ENCODE measurements at regions not wholly inside any gene's neighbourhood (a gene's known extent, or its start where the extent isn't known, plus 50 kb on each side); places are given as distances from the start of the nearest gene placed in this dataset.

GRCh38 chr6:145115638-145116037 is 619.7 kb downstream of the EPM2A start:
- TF ChIP-seq, protein P1, sequence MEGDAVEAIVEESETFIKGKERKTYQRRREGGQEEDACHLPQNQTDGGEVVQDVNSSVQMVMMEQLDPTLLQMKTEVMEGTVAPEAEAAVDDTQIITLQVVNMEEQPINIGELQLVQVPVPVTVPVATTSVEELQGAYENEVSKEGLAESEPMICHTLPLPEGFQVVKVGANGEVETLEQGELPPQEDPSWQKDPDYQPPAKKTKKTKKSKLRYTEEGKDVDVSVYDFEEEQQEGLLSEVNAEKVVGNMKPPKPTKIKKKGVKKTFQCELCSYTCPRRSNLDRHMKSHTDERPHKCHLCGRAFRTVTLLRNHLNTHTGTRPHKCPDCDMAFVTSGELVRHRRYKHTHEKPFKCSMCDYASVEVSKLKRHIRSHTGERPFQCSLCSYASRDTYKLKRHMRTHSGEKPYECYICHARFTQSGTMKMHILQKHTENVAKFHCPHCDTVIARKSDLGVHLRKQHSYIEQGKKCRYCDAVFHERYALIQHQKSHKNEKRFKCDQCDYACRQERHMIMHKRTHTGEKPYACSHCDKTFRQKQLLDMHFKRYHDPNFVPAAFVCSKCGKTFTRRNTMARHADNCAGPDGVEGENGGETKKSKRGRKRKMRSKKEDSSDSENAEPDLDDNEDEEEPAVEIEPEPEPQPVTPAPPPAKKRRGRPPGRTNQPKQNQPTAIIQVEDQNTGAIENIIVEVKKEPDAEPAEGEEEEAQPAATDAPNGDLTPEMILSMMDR (IDR thresholded peaks at IDR 0.05; ENCODE audit: low read length): no peak
- TF ChIP-seq EZH2 (IDR thresholded peaks at IDR 0.05; ENCODE audit: borderline replicate concordance, low read length): no peak
- Histone ChIP-seq H3K4me3 (ENCODE audit: low read depth, low read length, poor library complexity, severe bottlenecking) (no peak overlapping the region), H2AFZ (ENCODE audit: low read length) (no peak overlapping the region), H3K79me2 (ENCODE audit: insufficient read depth, low read length) (no peaks in the 10 kb centered on the region), H3K4me2 (ENCODE audit: low read length) (no peak overlapping the region), H3K36me3 (ENCODE audit: insufficient read depth, low read length) (no peaks in the 10 kb centered on the region), H3K4me1 (ENCODE audit: insufficient read depth, low read length, severe bottlenecking) (no peaks in the 10 kb centered on the region), H3K27me3 (ENCODE audit: insufficient read depth, low read length) (no peaks in the 10 kb centered on the region), H4K20me1 (ENCODE audit: insufficient read depth, low read length) (no peaks in the 10 kb centered on the region), H3K9ac (ENCODE audit: low read length) (no peak overlapping the region), H3K9me2 (ENCODE audit: low read depth, low read length) (no peaks in the 10 kb centered on the region), H3F3A (ENCODE audit: insufficient read depth, low read length) (no peaks in the 10 kb centered on the region), H3K27ac (ENCODE audit: low read depth, low read length, poor library complexity, severe bottlenecking) (no peak overlapping the region), H3K9me3 (ENCODE audit: low read length) (no peaks in the 10 kb centered on the region)

- TF ChIP-seq, protein P1 (IDR thresholded peaks at IDR 0.05; ENCODE audit: low read length): no peak
- TF ChIP-seq EZH2 (IDR thresholded peaks at IDR 0.05; ENCODE audit: borderline replicate concordance, low read length): no peak
- Histone ChIP-seq H3K4me1 (ENCODE audit: insufficient read depth, low read length, severe bottlenecking) (no peaks in the 10 kb centered on the region), H3F3A (ENCODE audit: insufficient read depth, low read length) (no peaks in the 10 kb centered on the region), H3K9me2 (ENCODE audit: low read depth, low read length) (no peaks in the 10 kb centered on the region), H3K27ac (ENCODE audit: low read depth, low read length, poor library complexity, severe bottlenecking) (no peak overlapping the region), H3K9ac (ENCODE audit: low read length) (no peak overlapping the region), H3K36me3 (ENCODE audit: insufficient read depth, low read length) (no peaks in the 10 kb centered on the region), H3K27me3 (ENCODE audit: insufficient read depth, low read length) (no peaks in the 10 kb centered on the region), H3K9me3 (ENCODE audit: low read length) (no peaks in the 10 kb centered on the region), H2AFZ (ENCODE audit: low read length) (no peak overlapping the region), H3K4me2 (ENCODE audit: low read length) (no peak overlapping the region), H3K4me3 (ENCODE audit: low read depth, low read length, poor library complexity, severe bottlenecking) (no peak overlapping the region), H3K79me2 (ENCODE audit: insufficient read depth, low read length) (no peaks in the 10 kb centered on the region), H4K20me1 (ENCODE audit: insufficient read depth, low read length) (no peaks in the 10 kb centered on the region)
Observed at GRCh38 chr6:145116591-145117178, 618.6 kb downstream of the EPM2A start.

- Histone ChIP-seq H3K9me2 (ENCODE audit: low read depth, low read length) (no peaks in the 10 kb centered on the region), H3K4me3 (ENCODE audit: low read depth, low read length, poor library complexity, severe bottlenecking) (no peak overlapping the region), H3K4me1 (ENCODE audit: insufficient read depth, low read length, severe bottlenecking) (no peaks in the 10 kb centered on the region), H3K9me3 (ENCODE audit: low read length) (no peaks in the 10 kb centered on the region), H3K36me3 (ENCODE audit: insufficient read depth, low read length) (no peaks in the 10 kb centered on the region), H2AFZ (ENCODE audit: low read length) (no peak overlapping the region), H3K4me2 (ENCODE audit: low read length) (no peak overlapping the region), H3K27ac (ENCODE audit: low read depth, low read length, poor library complexity, severe bottlenecking) (no peak overlapping the region), H3K79me2 (ENCODE audit: insufficient read depth, low read length) (no peaks in the 10 kb centered on the region), H3K27me3 (ENCODE audit: insufficient read depth, low read length) (no peaks in the 10 kb centered on the region), H3F3A (ENCODE audit: insufficient read depth, low read length) (no peaks in the 10 kb centered on the region), H3K9ac (ENCODE audit: low read length) (no peak overlapping the region), H4K20me1 (ENCODE audit: insufficient read depth, low read length) (no peaks in the 10 kb centered on the region)
- TF ChIP-seq, protein P1 (IDR thresholded peaks at IDR 0.05; ENCODE audit: low read length): no peak
- TF ChIP-seq EZH2 (IDR thresholded peaks at IDR 0.05; ENCODE audit: borderline replicate concordance, low read length): no peak
Observed at GRCh38 chr6:145118224-145118623, 617.1 kb downstream of the EPM2A start.

All from OCI-LY1 (cell line).